GM12878 (cell line): ENCODE measurements at regions not wholly inside any gene's neighbourhood (a gene's known extent, or its start where the extent isn't known, plus 50 kb on each side); places are given as distances from the start of the nearest gene placed in this dataset.
A peak's percentile ranks its signal among the peaks of the same experiment; 100 is the strongest.

Experiments
- ATF3 ChIP-seq: IDR thresholded peaks from 2 replicates; pipeline ENCODE4 v1.6.1; 2011; ENCODE audit warnings: low read depth, mild to moderate bottlenecking, low read length, moderate library complexity, borderline replicate concordance; ENCODE audit errors: extremely low read depth
- CTCF ChIP-seq, 3 experiments: IDR thresholded peaks in 2 of 3; conservative IDR thresholded peaks in 1 of 3; 2 replicates each; pipeline ENCODE4 v1.5.1; 2011; ENCODE audit warnings: low read depth in 3 of 3, low read length in 3 of 3, mild to moderate bottlenecking in 3 of 3, control low read depth in 2 of 3, moderate library complexity in 2 of 3, inconsistent platforms in 1 of 3, mixed read lengths in 1 of 3; ENCODE audit not compliant: control insufficient read depth in 2 of 3, insufficient read depth in 1 of 3; ENCODE audit errors: extremely low read depth in 1 of 3
- E4F1 ChIP-seq: fragments of 450-650 bp; IDR thresholded peaks from 2 replicates; pipeline ENCODE4 v1.6.1; 2018; ENCODE audit warnings: borderline replicate concordance, mild to moderate bottlenecking; ENCODE audit not compliant: partially characterized antibody
- EZH2 ChIP-seq: IDR thresholded peaks from 2 replicates; pipeline ENCODE4 v1.6.1; 2012; ENCODE audit warnings: low read depth, mild to moderate bottlenecking, control low read depth, inconsistent platforms, low read length, borderline replicate concordance; ENCODE audit not compliant: control insufficient read depth
- KAT2A ChIP-seq: conservative IDR thresholded peaks from 2 replicates; pipeline ENCODE4 v1.6.1; 2011; ENCODE audit warnings: low read depth, low read length; ENCODE audit not compliant: control insufficient read depth
- MEF2B ChIP-seq: fragments of 450-650 bp; IDR thresholded peaks from 2 replicates; pipeline ENCODE4 v1.6.1; 2018; ENCODE audit warnings: mild to moderate bottlenecking, moderate library complexity; ENCODE audit not compliant: partially characterized antibody, poor library complexity, severe bottlenecking
- MXI1 ChIP-seq: fragments of 150-350 bp; IDR thresholded peaks from 2 replicates; pipeline ENCODE4 v1.6.1; 2011; ENCODE audit warnings: low read depth, mild to moderate bottlenecking, inconsistent platforms, low read length, improper control_type of control experiment
- NBN ChIP-seq: fragments of 450-650 bp; IDR thresholded peaks from 2 replicates; pipeline ENCODE4 v1.6.1; 2016
- NFYA ChIP-seq: IDR thresholded peaks from 2 replicates; pipeline ENCODE4 v1.6.1; 2011; ENCODE audit warnings: low read depth, mild to moderate bottlenecking, low read length, improper control_type of control experiment, borderline replicate concordance
- NR2F1 ChIP-seq: fragments of 450-650 bp; conservative IDR thresholded peaks from 2 replicates; pipeline ENCODE4 v1.6.1; 2017; ENCODE audit warnings: mild to moderate bottlenecking
- NRF1 ChIP-seq: conservative IDR thresholded peaks from 2 replicates; pipeline ENCODE4 v1.6.1; 2011; ENCODE audit warnings: mild to moderate bottlenecking, low read depth, low read length, improper control_type of control experiment
- POLR2AphosphoS5 ChIP-seq: IDR thresholded peaks from 2 replicates; pipeline ENCODE4 v1.6.1; 2011; ENCODE audit warnings: mild to moderate bottlenecking, low read length, inconsistent platforms
- POU2F2 ChIP-seq: IDR thresholded peaks from 3 replicates; pipeline ENCODE4 v1.6.1; 2011; ENCODE audit warnings: low read depth, mild to moderate bottlenecking, low read length, borderline replicate concordance
- RUNX3 ChIP-seq: IDR thresholded peaks from 2 replicates; pipeline ENCODE4 v1.6.1; 2012; ENCODE audit warnings: low read length, inconsistent platforms
- SIN3A ChIP-seq: IDR thresholded peaks from 2 replicates; pipeline ENCODE4 v1.6.1; 2012; ENCODE audit warnings: low read depth, low read length, improper control_type of control experiment
- TBL1XR1 ChIP-seq: IDR thresholded peaks from 2 replicates; pipeline ENCODE4 v1.6.1; 2012; ENCODE audit warnings: low read depth, low read length, improper control_type of control experiment
- TF ChIP-seq, protein P1 (sequence below): IDR thresholded peaks from 2 replicates; pipeline ENCODE4 v1.6.1; 2012; ENCODE audit warnings: improper control_type of control experiment, low read depth, low read length; ENCODE audit not compliant: insufficient replicate concordance
- TF ChIP-seq, protein P2 (sequence below): IDR thresholded peaks from 2 replicates; pipeline ENCODE4 v1.6.1; 2012; ENCODE audit warnings: low read depth, low read length, improper control_type of control experiment

GRCh38 chr1:200483491-200484143 is 73.8 kb upstream of the ZNF281 start (continued):
- TF ChIP-seq, protein P1, sequence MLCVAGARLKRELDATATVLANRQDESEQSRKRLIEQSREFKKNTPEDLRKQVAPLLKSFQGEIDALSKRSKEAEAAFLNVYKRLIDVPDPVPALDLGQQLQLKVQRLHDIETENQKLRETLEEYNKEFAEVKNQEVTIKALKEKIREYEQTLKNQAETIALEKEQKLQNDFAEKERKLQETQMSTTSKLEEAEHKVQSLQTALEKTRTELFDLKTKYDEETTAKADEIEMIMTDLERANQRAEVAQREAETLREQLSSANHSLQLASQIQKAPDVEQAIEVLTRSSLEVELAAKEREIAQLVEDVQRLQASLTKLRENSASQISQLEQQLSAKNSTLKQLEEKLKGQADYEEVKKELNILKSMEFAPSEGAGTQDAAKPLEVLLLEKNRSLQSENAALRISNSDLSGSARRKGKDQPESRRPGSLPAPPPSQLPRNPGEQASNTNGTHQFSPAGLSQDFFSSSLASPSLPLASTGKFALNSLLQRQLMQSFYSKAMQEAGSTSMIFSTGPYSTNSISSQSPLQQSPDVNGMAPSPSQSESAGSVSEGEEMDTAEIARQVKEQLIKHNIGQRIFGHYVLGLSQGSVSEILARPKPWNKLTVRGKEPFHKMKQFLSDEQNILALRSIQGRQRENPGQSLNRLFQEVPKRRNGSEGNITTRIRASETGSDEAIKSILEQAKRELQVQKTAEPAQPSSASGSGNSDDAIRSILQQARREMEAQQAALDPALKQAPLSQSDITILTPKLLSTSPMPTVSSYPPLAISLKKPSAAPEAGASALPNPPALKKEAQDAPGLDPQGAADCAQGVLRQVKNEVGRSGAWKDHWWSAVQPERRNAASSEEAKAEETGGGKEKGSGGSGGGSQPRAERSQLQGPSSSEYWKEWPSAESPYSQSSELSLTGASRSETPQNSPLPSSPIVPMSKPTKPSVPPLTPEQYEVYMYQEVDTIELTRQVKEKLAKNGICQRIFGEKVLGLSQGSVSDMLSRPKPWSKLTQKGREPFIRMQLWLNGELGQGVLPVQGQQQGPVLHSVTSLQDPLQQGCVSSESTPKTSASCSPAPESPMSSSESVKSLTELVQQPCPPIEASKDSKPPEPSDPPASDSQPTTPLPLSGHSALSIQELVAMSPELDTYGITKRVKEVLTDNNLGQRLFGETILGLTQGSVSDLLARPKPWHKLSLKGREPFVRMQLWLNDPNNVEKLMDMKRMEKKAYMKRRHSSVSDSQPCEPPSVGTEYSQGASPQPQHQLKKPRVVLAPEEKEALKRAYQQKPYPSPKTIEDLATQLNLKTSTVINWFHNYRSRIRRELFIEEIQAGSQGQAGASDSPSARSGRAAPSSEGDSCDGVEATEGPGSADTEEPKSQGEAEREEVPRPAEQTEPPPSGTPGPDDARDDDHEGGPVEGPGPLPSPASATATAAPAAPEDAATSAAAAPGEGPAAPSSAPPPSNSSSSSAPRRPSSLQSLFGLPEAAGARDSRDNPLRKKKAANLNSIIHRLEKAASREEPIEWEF: no peak
- TF ChIP-seq NRF1 (no peak), NFYA (no peak), TBL1XR1 (0 out of 2 replicates have a peak, but pooled peaks have one; percentile 74), E4F1 (no peak), KAT2A (no peak), SIN3A (no peak), POLR2AphosphoS5 (no peak), NBN (no peak), CTCF (IDR thresholded peaks at IDR 0.05 in 2 of 3, conservative IDR thresholded peaks at IDR 0.05 in 1 of 3; ENCODE audit: control insufficient read depth in 2 of 3, extremely low read depth in 1 of 3, insufficient read depth in 1 of 3, low read depth in 3 of 3, low read length in 3 of 3) (no peak), RUNX3 (peak; percentile 98), MXI1 (no peak), ATF3 (no peak), NR2F1 (peak; percentile 51; the same call in 1 of the 2 replicates), MEF2B (peak; percentile 10), POU2F2 (peak; percentile 85; the same call in 2 of the 3 replicates), EZH2 (no peak)
- TF ChIP-seq, protein P2, sequence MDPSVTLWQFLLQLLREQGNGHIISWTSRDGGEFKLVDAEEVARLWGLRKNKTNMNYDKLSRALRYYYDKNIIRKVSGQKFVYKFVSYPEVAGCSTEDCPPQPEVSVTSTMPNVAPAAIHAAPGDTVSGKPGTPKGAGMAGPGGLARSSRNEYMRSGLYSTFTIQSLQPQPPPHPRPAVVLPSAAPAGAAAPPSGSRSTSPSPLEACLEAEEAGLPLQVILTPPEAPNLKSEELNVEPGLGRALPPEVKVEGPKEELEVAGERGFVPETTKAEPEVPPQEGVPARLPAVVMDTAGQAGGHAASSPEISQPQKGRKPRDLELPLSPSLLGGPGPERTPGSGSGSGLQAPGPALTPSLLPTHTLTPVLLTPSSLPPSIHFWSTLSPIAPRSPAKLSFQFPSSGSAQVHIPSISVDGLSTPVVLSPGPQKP: no peak
